ENCODE measurements at regions not wholly inside any gene's neighbourhood (a gene's known extent, or its start where the extent isn't known, plus 50 kb on each side); places are given as distances from the start of the nearest gene placed in this dataset.

DNA sequence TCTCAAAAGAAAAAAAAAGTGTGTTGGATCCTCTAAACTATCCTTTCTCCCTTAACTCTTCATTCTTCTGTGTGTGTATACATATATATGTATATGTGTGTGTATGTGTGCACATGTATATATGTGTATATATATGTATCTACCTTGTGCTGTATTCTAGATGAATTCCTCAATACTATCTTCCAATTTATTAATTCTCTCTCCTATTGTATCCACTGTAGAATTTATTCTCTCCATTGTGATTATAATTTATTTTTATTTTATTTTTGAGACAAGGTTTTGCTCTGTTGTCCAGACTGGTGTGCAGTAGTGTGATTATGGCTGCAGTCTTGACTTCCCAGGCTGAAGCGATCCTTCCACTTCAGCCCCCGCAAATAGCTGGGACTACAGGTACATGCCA lies 147.1 kb upstream of the ZNF618 start:
- H3K4me3 ChIP-seq (ENCODE audit: low read depth, low read length): no peak overlapping the region
- H3K4me2 ChIP-seq (ENCODE audit: low read length): no peak overlapping the region
- no peaks in the 10 kb centered on the region for H3K4me1 ChIP-seq (ENCODE audit: control insufficient read depth in 1 of 2, insufficient read depth in 2 of 2, low read length in 2 of 2)
- no peak overlapping the region for H3K14ac ChIP-seq (ENCODE audit: low read length)
- no peak overlapping the region for H2AFZ ChIP-seq (ENCODE audit: insufficient read depth, low read length, poor library complexity)
- H3K79me2 ChIP-seq (ENCODE audit: control insufficient read depth, insufficient read depth, low read length, poor library complexity): no peaks in the 10 kb centered on the region
- H4K12ac ChIP-seq (ENCODE audit: low read depth, low read length): no peak overlapping the region
- no peak overlapping the region for H3K23ac ChIP-seq (ENCODE audit: low read length)
- no peak overlapping the region for H4K91ac ChIP-seq (ENCODE audit: low read depth, low read length)
- H2AK5ac ChIP-seq (ENCODE audit: low read length): no peak overlapping the region
- no peaks in the 10 kb centered on the region for H3K36me3 ChIP-seq (ENCODE audit: control insufficient read depth in 1 of 2, insufficient read depth in 2 of 2, low read length in 2 of 2)
- WGBS (ENCODE audit: extremely low coverage, insufficient coverage, insufficient read length): no CpG with 5 or more reads among the region's 2 CpGs
- no peak for DNase-seq
- no peaks in the 10 kb centered on the region for H3K79me1 ChIP-seq (ENCODE audit: low read length)
- no peak overlapping the region for H2BK12ac ChIP-seq (ENCODE audit: low read length)
- H4K8ac ChIP-seq (ENCODE audit: low read depth, low read length): no peak overlapping the region
- no peak overlapping the region for H2BK120ac ChIP-seq (ENCODE audit: insufficient read depth, low read length, poor library complexity)
- no peak overlapping the region for H3K27ac ChIP-seq (ENCODE audit: low read depth, low read length)
- no peak overlapping the region for H3K18ac ChIP-seq (ENCODE audit: low read length)
- no peak overlapping the region for H2BK5ac ChIP-seq (ENCODE audit: low read depth, low read length, poor library complexity)
- peaks cover 5% of the 10 kb centered on the region for H3K9me3 ChIP-seq (ENCODE audit: insufficient read depth, low read depth, low read length)
- H3K4ac ChIP-seq (ENCODE audit: low read depth, low read length): no peak overlapping the region
- no peak overlapping the region for H3K9ac ChIP-seq (ENCODE audit: low read length)
- no peaks in the 10 kb centered on the region for H3K27me3 ChIP-seq (ENCODE audit: insufficient read depth, low read length)

DNA sequence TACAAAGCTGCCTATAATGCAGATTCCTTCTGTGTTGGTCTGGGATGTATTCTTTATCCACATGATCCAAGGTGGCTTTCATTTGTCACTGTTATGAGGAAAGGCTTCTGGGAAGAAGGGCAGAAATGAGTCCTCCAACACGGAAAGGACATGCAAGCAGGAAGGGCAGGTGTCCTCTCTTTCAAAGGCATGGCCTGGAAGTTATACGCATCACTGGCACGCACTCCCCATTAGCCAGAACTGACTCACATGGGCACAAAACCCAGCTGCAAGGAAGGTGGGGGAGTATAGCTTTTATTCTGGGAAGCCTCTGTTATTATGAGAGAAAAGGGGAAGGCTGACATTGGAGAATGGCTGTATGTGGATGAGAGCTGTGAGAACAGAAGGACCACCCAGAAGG lies 141.3 kb upstream of the ZNF618 start:
- Histone ChIP-seq H3K4me3 (ENCODE audit: low read depth, low read length) (no peak overlapping the region), H2BK5ac (ENCODE audit: low read depth, low read length, poor library complexity) (no peak overlapping the region), H3K14ac (ENCODE audit: low read length) (no peak overlapping the region), H3K23ac (ENCODE audit: low read length) (no peak overlapping the region), H3K4ac (ENCODE audit: low read depth, low read length) (no peak overlapping the region), H3K4me1 (ENCODE audit: control insufficient read depth in 1 of 2, insufficient read depth in 2 of 2, low read length in 2 of 2) (no peaks in the 10 kb centered on the region), H3K27ac (ENCODE audit: low read depth, low read length) (no peak overlapping the region), H3K9me3 (ENCODE audit: insufficient read depth, low read depth, low read length) (peaks cover 3% of the 10 kb centered on the region), H3K79me2 (ENCODE audit: control insufficient read depth, insufficient read depth, low read length, poor library complexity) (no peaks in the 10 kb centered on the region), H4K12ac (ENCODE audit: low read depth, low read length) (no peak overlapping the region), H2AFZ (ENCODE audit: insufficient read depth, low read length, poor library complexity) (no peak overlapping the region), H2BK120ac (ENCODE audit: insufficient read depth, low read length, poor library complexity) (no peak overlapping the region), H2BK12ac (ENCODE audit: low read length) (no peak overlapping the region), H2AK5ac (ENCODE audit: low read length) (no peak overlapping the region), H3K79me1 (ENCODE audit: low read length) (no peaks in the 10 kb centered on the region), H3K36me3 (ENCODE audit: control insufficient read depth in 1 of 2, insufficient read depth in 2 of 2, low read length in 2 of 2) (no peaks in the 10 kb centered on the region), H3K18ac (ENCODE audit: low read length) (no peak overlapping the region), H4K8ac (ENCODE audit: low read depth, low read length) (no peak overlapping the region), H4K91ac (ENCODE audit: low read depth, low read length) (no peak overlapping the region), H3K9ac (ENCODE audit: low read length) (no peak overlapping the region), H3K27me3 (ENCODE audit: insufficient read depth, low read length) (no peaks in the 10 kb centered on the region), H3K4me2 (ENCODE audit: low read length) (no peak overlapping the region)
- DNase-seq: no peak
- WGBS (ENCODE audit: extremely low coverage, insufficient coverage, insufficient read length): no CpG with 5 or more reads among the region's 3 CpGs

DNA sequence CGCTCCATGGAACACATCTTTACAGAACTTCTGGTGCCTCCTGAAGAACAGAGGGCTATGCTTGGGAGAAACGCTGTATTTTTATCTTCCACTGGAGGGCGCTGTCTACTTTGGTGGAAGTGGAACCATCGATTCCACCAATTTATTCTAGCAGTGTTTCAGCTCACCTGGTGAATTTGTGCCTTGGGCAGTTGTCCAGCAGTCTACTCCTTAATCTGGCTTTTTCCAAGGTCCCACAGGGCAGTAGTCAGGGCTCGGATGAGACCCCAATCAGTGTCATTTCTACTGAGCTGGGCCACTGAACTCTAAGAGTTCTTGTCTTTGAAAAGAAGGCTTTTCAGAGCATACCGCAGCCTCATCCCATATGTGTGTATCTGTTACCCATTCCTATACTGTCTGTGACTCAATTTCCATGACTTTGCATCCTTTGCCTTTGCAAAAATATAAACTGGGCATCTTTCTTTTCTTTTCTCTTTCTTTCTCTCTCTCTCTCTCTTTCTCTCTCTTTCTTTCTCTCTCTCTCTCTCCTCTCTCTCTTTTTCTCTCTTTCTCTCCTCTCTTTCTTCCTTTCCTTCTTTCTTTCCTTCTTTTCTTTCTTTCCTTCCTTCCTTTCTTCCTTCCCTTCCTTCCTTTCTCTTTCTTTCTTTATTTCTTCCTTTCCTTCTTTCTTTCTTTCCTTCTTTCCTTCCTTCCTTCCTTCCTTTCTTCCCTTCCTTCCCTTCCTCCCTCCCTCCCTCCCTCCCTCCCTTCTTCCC lies 138.4 kb upstream of the ZNF618 start:
- no peak overlapping the region for H3K4me3 ChIP-seq (ENCODE audit: low read depth, low read length)
- H3K4me2 ChIP-seq (ENCODE audit: low read length): no peak overlapping the region
- DNase-seq: peak; percentile 51 to 79
- no peak overlapping the region for H3K14ac ChIP-seq (ENCODE audit: low read length)
- H4K8ac ChIP-seq (ENCODE audit: low read depth, low read length): no peak overlapping the region
- no peak overlapping the region for H4K12ac ChIP-seq (ENCODE audit: low read depth, low read length)
- no peak overlapping the region for H2BK120ac ChIP-seq (ENCODE audit: insufficient read depth, low read length, poor library complexity)
- no peak overlapping the region for H2BK5ac ChIP-seq (ENCODE audit: low read depth, low read length, poor library complexity)
- H3K79me2 ChIP-seq (ENCODE audit: control insufficient read depth, insufficient read depth, low read length, poor library complexity): no peaks in the 10 kb centered on the region
- H3K27ac ChIP-seq (ENCODE audit: low read depth, low read length): no peak overlapping the region
- H3K18ac ChIP-seq (ENCODE audit: low read length): no peak overlapping the region
- no peaks in the 10 kb centered on the region for H3K9me3 ChIP-seq (ENCODE audit: insufficient read depth, low read depth, low read length)
- H2AFZ ChIP-seq (ENCODE audit: insufficient read depth, low read length, poor library complexity): no peak overlapping the region
- H3K4me1 ChIP-seq (ENCODE audit: control insufficient read depth in 1 of 2, insufficient read depth in 2 of 2, low read length in 2 of 2): peaks cover 0 to 2% of the 10 kb centered on the region in 2 experiments
- H3K27me3 ChIP-seq (ENCODE audit: insufficient read depth, low read length): no peaks in the 10 kb centered on the region
- no peak overlapping the region for H3K4ac ChIP-seq (ENCODE audit: low read depth, low read length)
- no peak overlapping the region for H2AK5ac ChIP-seq (ENCODE audit: low read length)
- H3K9ac ChIP-seq (ENCODE audit: low read length): no peak overlapping the region
- H3K79me1 ChIP-seq (ENCODE audit: low read length): no peaks in the 10 kb centered on the region
- H4K91ac ChIP-seq (ENCODE audit: low read depth, low read length): no peak overlapping the region
- no peak overlapping the region for H3K23ac ChIP-seq (ENCODE audit: low read length)
- no peaks in the 10 kb centered on the region for H3K36me3 ChIP-seq (ENCODE audit: control insufficient read depth in 1 of 2, insufficient read depth in 2 of 2, low read length in 2 of 2)
- no CpG with 5 or more reads among the region's 6 CpGs for WGBS (ENCODE audit: extremely low coverage, insufficient coverage, insufficient read length)
- H2BK12ac ChIP-seq (ENCODE audit: low read length): no peak overlapping the region

DNA sequence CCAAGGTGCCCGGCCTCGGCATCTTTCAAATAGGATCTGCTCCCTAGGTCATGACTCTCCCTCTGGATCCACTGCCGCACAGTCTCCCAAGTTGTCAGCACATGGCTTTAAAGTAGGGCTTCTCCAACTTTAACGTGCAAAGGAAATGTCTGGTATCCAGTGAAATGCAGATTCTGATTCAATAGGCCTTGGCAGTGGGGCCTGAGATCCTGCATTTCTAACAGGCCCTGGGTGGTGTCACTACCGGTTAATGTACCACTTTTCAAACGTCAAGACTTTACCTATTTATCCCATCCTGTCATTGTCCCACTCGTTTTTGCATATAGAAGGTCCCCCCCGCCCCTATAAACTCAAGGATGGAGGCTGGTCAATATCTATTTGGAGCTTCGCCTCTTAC lies 137.6 kb upstream of the ZNF618 start:
- H2BK120ac ChIP-seq (ENCODE audit: insufficient read depth, low read length, poor library complexity): no peak overlapping the region
- no peaks in the 10 kb centered on the region for H3K36me3 ChIP-seq (ENCODE audit: control insufficient read depth in 1 of 2, insufficient read depth in 2 of 2, low read length in 2 of 2)
- no peak overlapping the region for H2BK5ac ChIP-seq (ENCODE audit: low read depth, low read length, poor library complexity)
- H3K23ac ChIP-seq (ENCODE audit: low read length): no peak overlapping the region
- H3K4me3 ChIP-seq (ENCODE audit: low read depth, low read length): no peak overlapping the region
- H3K18ac ChIP-seq (ENCODE audit: low read length): no peak overlapping the region
- H2AFZ ChIP-seq (ENCODE audit: insufficient read depth, low read length, poor library complexity): no peak overlapping the region
- H3K79me1 ChIP-seq (ENCODE audit: low read length): no peaks in the 10 kb centered on the region
- no peak overlapping the region for H3K9ac ChIP-seq (ENCODE audit: low read length)
- no peak for DNase-seq
- H3K27ac ChIP-seq (ENCODE audit: low read depth, low read length): no peak overlapping the region
- no CpG with 5 or more reads among the region's 9 CpGs for WGBS (ENCODE audit: extremely low coverage, insufficient coverage, insufficient read length)
- no peak overlapping the region for H2AK5ac ChIP-seq (ENCODE audit: low read length)
- H2BK12ac ChIP-seq (ENCODE audit: low read length): no peak overlapping the region
- H4K91ac ChIP-seq (ENCODE audit: low read depth, low read length): no peak overlapping the region
- no peak overlapping the region for H4K12ac ChIP-seq (ENCODE audit: low read depth, low read length)
- H3K4ac ChIP-seq (ENCODE audit: low read depth, low read length): no peak overlapping the region
- no peaks in the 10 kb centered on the region for H3K9me3 ChIP-seq (ENCODE audit: insufficient read depth, low read depth, low read length)
- no peaks in the 10 kb centered on the region for H3K79me2 ChIP-seq (ENCODE audit: control insufficient read depth, insufficient read depth, low read length, poor library complexity)
- H3K27me3 ChIP-seq (ENCODE audit: insufficient read depth, low read length): no peaks in the 10 kb centered on the region
- no peak overlapping the region for H3K14ac ChIP-seq (ENCODE audit: low read length)
- no peak overlapping the region for H4K8ac ChIP-seq (ENCODE audit: low read depth, low read length)
- no peak overlapping the region for H3K4me2 ChIP-seq (ENCODE audit: low read length)
- peaks cover 0 to 4% of the 10 kb centered on the region in 2 experiments for H3K4me1 ChIP-seq (ENCODE audit: control insufficient read depth in 1 of 2, insufficient read depth in 2 of 2, low read length in 2 of 2)
